HG02981 (cell line): ENCODE measurements at regions not wholly inside any gene's neighbourhood (a gene's known extent, or its start where the extent isn't known, plus 50 kb on each side); places are given as distances from the start of the nearest gene placed in this dataset.

Experiments used
- ATAC-seq: cut with Tn5 transposase; IDR thresholded peaks from one replicate; pipeline ENCODE4 v1.9.1; 2021; ENCODE audit warnings: mild to moderate bottlenecking, moderate library complexity; ENCODE audit not compliant: unreplicated experiment

GRCh38 chr2:136407117-136407951, 289.4 kb upstream of the CXCR4 start:
- ATAC-seq, result no peak

GRCh38 chr2:136404925-136405324, 287.0 kb upstream of the CXCR4 start:
- no peak for ATAC-seq

- ATAC-seq, result no peak
Observed at GRCh38 chr2:136404176-136404575, 286.2 kb upstream of the CXCR4 start.

GRCh38 chr2:136402281-136402680, 284.3 kb upstream of the CXCR4 start:
- ATAC-seq, result no peak

- no peak for ATAC-seq
Observed at GRCh38 chr2:136399667-136400289, 281.8 kb upstream of the CXCR4 start.

GRCh38 chr2:136395582-136395981, 277.6 kb upstream of the CXCR4 start:
- ATAC-seq, result no peak

- peak; percentile 53 for ATAC-seq
Observed at GRCh38 chr2:136394136-136395060, 276.4 kb upstream of the CXCR4 start.

GRCh38 chr2:136393514-136393913, 275.6 kb upstream of the CXCR4 start:
- no peak for ATAC-seq

GRCh38 chr2:136392897-136393505, 275.1 kb upstream of the CXCR4 start:
- no peak for ATAC-seq

GRCh38 chr2:136389809-136390208, 271.9 kb upstream of the CXCR4 start:
- peak; percentile 83 for ATAC-seq

- no peak for ATAC-seq
Observed at GRCh38 chr2:136386046-136386445, 268.1 kb upstream of the CXCR4 start.

GRCh38 chr2:136384531-136385303, 266.8 kb upstream of the CXCR4 start:
- ATAC-seq, result peak; percentile 38

GRCh38 chr2:136383167-136383566, 265.2 kb upstream of the CXCR4 start:
- no peak for ATAC-seq

GRCh38 chr2:136381722-136382633, 264.0 kb upstream of the CXCR4 start:
- ATAC-seq, result peak; percentile 72

- no peak for ATAC-seq
Observed at GRCh38 chr2:136381245-136381644, 263.3 kb upstream of the CXCR4 start.

- no peak for ATAC-seq
Observed at GRCh38 chr2:136378712-136379595, 261.0 kb upstream of the CXCR4 start.

GRCh38 chr2:136377423-136378382, 259.8 kb upstream of the CXCR4 start:
- ATAC-seq, result no peak
